Hepatocyte (in vitro differentiated cells): ENCODE measurements at regions not wholly inside any gene's neighbourhood (a gene's known extent, or its start where the extent isn't known, plus 50 kb on each side); places are given as distances from the start of the nearest gene placed in this dataset.

Source experiments
- EZH2 ChIP-seq: fragments of 200-600 bp; sonication (generic); IDR thresholded peaks from 2 replicates; pipeline ENCODE4 v1.6.1; 2016; ENCODE audit warnings: antibody characterized with exemption, mild to moderate bottlenecking, borderline replicate concordance
- EZH2phosphoT487 ChIP-seq: fragments of 200-600 bp; sonication (generic); IDR thresholded peaks from one replicate; pipeline ENCODE4 v1.6.1; 2018; ENCODE audit warnings: antibody characterized with exemption, mild to moderate bottlenecking, low read depth, moderate library complexity; ENCODE audit not compliant: unreplicated experiment, severe bottlenecking
- TF ChIP-seq, protein P1 (sequence below): fragments of 200-600 bp; sonication (generic); IDR thresholded peaks from 2 replicates; pipeline ENCODE4 v1.5.1; 2016; ENCODE audit warnings: antibody characterized with exemption, mild to moderate bottlenecking; ENCODE audit not compliant: poor library complexity

DNA sequence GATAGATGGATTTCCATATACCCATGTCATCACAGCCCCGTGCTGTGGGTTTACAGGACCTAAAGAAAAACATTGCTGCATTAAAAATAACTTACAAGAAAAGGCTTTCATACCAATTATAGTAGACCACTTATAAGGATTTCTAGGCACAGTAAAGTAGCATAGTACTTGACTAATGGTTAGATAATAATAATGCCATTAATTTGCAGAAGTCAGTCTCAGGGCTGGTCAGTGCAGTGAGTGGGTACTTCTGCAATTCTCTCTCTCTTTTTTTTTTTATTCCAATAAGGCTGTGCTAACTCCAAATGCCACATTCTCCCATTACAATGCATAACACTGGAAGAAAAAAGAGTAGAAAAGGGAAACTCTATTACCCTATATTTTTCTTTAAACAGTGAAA lies 73.1 kb upstream of the TMPRSS15 start:
- TF ChIP-seq, protein P1, sequence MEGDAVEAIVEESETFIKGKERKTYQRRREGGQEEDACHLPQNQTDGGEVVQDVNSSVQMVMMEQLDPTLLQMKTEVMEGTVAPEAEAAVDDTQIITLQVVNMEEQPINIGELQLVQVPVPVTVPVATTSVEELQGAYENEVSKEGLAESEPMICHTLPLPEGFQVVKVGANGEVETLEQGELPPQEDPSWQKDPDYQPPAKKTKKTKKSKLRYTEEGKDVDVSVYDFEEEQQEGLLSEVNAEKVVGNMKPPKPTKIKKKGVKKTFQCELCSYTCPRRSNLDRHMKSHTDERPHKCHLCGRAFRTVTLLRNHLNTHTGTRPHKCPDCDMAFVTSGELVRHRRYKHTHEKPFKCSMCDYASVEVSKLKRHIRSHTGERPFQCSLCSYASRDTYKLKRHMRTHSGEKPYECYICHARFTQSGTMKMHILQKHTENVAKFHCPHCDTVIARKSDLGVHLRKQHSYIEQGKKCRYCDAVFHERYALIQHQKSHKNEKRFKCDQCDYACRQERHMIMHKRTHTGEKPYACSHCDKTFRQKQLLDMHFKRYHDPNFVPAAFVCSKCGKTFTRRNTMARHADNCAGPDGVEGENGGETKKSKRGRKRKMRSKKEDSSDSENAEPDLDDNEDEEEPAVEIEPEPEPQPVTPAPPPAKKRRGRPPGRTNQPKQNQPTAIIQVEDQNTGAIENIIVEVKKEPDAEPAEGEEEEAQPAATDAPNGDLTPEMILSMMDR: no peak
- TF ChIP-seq EZH2: no peak
- TF ChIP-seq EZH2phosphoT487: no peak
